ENCODE measurements at regions not wholly inside any gene's neighbourhood (a gene's known extent, or its start where the extent isn't known, plus 50 kb on each side); places are given as distances from the start of the nearest gene placed in this dataset.

GRCh38 chr3:178244733-178245709 is 291.2 kb upstream of the KCNMB2 start:
- Histone ChIP-seq H3K56ac (replicated peaks; ENCODE audit: insufficient read length, low read depth, low read length) (no peak overlapping the region), H2BK120ac (replicated peaks; ENCODE audit: low read depth, low read length) (no peak overlapping the region), H3K79me1 (ENCODE audit: low read depth, low read length) (no peaks in the 10 kb centered on the region), H3K14ac (ENCODE audit: insufficient read length) (no peak overlapping the region), H4K8ac (ENCODE audit: extremely low read depth, insufficient read depth, low read length) (no peak overlapping the region), H3K23ac (ENCODE audit: insufficient read length) (no peak overlapping the region), H3K4ac (replicated peaks; ENCODE audit: insufficient read length, low read depth, low read length) (no peak overlapping the region), H3K27me3 (replicated peaks in 1 of 4; ENCODE audit: control insufficient read depth in 3 of 4, extremely low read depth in 1 of 4, insufficient read depth in 3 of 4, low read length in 3 of 4) (no peaks in the 10 kb centered on the region), H2AK5ac (ENCODE audit: low read depth, low read length) (no peak overlapping the region), H3K36me3 (ENCODE audit: control insufficient read depth in 2 of 4, insufficient read depth in 4 of 4, low read length in 3 of 4) (no peaks in the 10 kb centered on the region), H3K18ac (ENCODE audit: extremely low read depth, low read length) (no peak overlapping the region), H2BK5ac (ENCODE audit: low read depth, low read length) (no peak overlapping the region), H2BK12ac (ENCODE audit: low read depth, low read length) (no peak overlapping the region), H3K9me3 (ENCODE audit: insufficient read depth in 2 of 2, low read depth in 1 of 2, low read length in 1 of 2) (no peaks in the 10 kb centered on the region), H3K4me2 (ENCODE audit: insufficient read depth in 1 of 2, low read depth in 2 of 2, low read length in 2 of 2) (no peak overlapping the region), H3K27ac (ENCODE audit: low read depth, low read length) (no peak overlapping the region), H3K9ac (replicated peaks in 1 of 4; ENCODE audit: extremely low read depth in 1 of 4, low read depth in 3 of 4, low read length in 3 of 4) (no peak overlapping the region), H4K20me1 (replicated peaks in 1 of 2; ENCODE audit: control insufficient read depth in 1 of 2, insufficient read depth in 2 of 2, low read length in 2 of 2) (no peaks in the 10 kb centered on the region), H3K23me2 (ENCODE audit: low read depth, low read length) (no peaks in the 10 kb centered on the region), H3K4me1 (replicated peaks in 1 of 4; ENCODE audit: control insufficient read depth in 3 of 4, insufficient read depth in 4 of 4, low read length in 3 of 4) (no peaks in the 10 kb centered on the region), H2BK20ac (ENCODE audit: low read length) (no peak overlapping the region), H3K79me2 (ENCODE audit: control insufficient read depth in 1 of 2, insufficient read depth in 2 of 2, low read length in 2 of 2) (no peaks in the 10 kb centered on the region), H3K4me3 (ENCODE audit: extremely low read depth in 1 of 4, insufficient read depth in 2 of 4, low read depth in 3 of 4, low read length in 4 of 4) (no peak overlapping the region), H4K5ac (ENCODE audit: insufficient read length, low read depth, low read length) (no peak overlapping the region), H2BK15ac (ENCODE audit: low read length) (no peak overlapping the region), H4K91ac (replicated peaks; ENCODE audit: insufficient read length, low read length) (no peak overlapping the region), H2AFZ (ENCODE audit: low read length) (peak overlapping the region; percentile 84)
- ChIA-PET CTCF (ENCODE audit: partially characterized antibody) (interaction anchor here (0.9 kb wide), 1 partner anchor 9 kb away, joined by 5 read pairs; no protein-coding TSS in a partner anchor), POLR2A (ENCODE audit: partially characterized antibody) (no interaction called here)
- WGBS, 2 experiments (ENCODE audit: extremely low coverage in 1 of 2, insufficient coverage in 1 of 2, insufficient read length in 1 of 2, insufficient replicate concordance in 2 of 2, low coverage in 1 of 2, low lambda C conversion rate in 2 of 2, missing lambda C conversion rate in 1 of 2): 89% methylated on average over 11 of the region's 11 CpGs; no CpG with 5 or more reads in 1 of the 2 experiments
- no peak for FAIRE-seq
- DNase-seq (ENCODE audit: low read depth in 1 of 2, low spot score in 2 of 2): no peak
- no peak for TF ChIP-seq KDM4A (IDR thresholded peaks at IDR 0.05; ENCODE audit: low read depth, low read length, severe bottlenecking)
- TF ChIP-seq SRF (IDR thresholded peaks at IDR 0.05; ENCODE audit: low read depth, low read length): no peak
- no peak for TF ChIP-seq BACH1 (IDR thresholded peaks at IDR 0.05; ENCODE audit: low read length)
- no peak for TF ChIP-seq ZNF274 (IDR thresholded peaks at IDR 0.05; ENCODE audit: borderline replicate concordance, extremely low read depth, low read length)
- TF ChIP-seq TAF1 (IDR thresholded peaks at IDR 0.05; ENCODE audit: low read depth, low read length): no peak
- TF ChIP-seq EGR1 (IDR thresholded peaks at IDR 0.05; ENCODE audit: borderline replicate concordance, low read depth, low read length): no peak
- TF ChIP-seq E2F6 (IDR thresholded peaks at IDR 0.05): no peak
- TF ChIP-seq SIX5 (IDR thresholded peaks at IDR 0.05; ENCODE audit: low read depth, low read length): no peak
- TF ChIP-seq GTF2F1 (IDR thresholded peaks at IDR 0.05; ENCODE audit: borderline replicate concordance, low read depth, low read length): no peak
- TF ChIP-seq MAX (IDR thresholded peaks at IDR 0.05): no peak
- TF ChIP-seq SP2 (IDR thresholded peaks at IDR 0.05; ENCODE audit: low read length): no peak
- TF ChIP-seq POLR2AphosphoS5 (IDR thresholded peaks at IDR 0.05; ENCODE audit: low read depth, low read length): no peak
